Stimulated activated CD8-positive, alpha-beta memory T cell treated with anti-CD3 and anti-CD28 coated beads, Interleukin-15, amount 100 ng/mL, for 24 hours (primary cell): ENCODE measurements at regions not wholly inside any gene's neighbourhood (a gene's known extent, or its start where the extent isn't known, plus 50 kb on each side); places are given as distances from the start of the nearest gene placed in this dataset.

Experiments used
- DNase-seq: peaks from one replicate; pipeline ENCODE4 v3.0.0-alpha.2; 2020; ENCODE audit warnings: low read depth

DNA sequence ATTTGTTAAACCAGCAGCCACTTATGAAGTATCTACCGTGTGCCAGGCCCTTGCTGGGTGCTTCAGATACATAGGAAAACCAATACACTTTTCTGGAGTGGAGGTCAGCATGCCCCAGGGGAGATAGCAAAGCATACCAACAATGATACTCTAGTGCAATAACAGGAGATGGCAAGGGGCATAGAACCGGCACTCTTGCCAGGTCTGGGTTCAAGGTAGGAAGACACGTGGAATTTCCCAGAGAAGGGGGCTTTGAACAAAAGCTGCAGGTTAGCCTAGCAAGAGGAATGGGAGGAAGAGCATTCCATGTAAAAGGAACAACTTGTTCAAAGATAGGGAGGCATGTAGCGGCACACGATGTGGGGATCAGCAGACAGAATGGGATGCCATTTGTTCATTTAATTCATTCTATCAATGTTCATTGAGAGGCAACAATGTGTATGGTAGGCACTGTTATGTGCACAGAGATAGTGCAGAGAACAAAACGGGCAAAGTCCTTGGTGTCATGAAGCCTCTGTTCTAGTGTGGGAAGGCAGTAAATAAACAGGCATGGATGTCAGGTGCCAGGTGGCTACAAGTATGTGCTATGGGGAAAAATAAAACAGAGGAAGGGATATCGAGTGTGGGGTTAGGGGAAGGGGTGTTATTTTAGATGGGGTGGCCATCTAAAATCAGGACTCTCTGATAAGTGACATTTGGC, 162.6 kb upstream of the E2F8 start:
- DNase-seq: no peak

GRCh38 chr11:19400296-19400695, 159.6 kb upstream of the E2F8 start:
- no peak for DNase-seq

GRCh38 chr11:19398772-19399527, 158.2 kb upstream of the E2F8 start:
- DNase-seq: no peak

- DNase-seq: no peak
These were observed 157.5 kb upstream of the E2F8 start for GRCh38 chr11:19398273-19398672.

GRCh38 chr11:19395050-19395449, 154.3 kb upstream of the E2F8 start:
- no peak for DNase-seq

DNA sequence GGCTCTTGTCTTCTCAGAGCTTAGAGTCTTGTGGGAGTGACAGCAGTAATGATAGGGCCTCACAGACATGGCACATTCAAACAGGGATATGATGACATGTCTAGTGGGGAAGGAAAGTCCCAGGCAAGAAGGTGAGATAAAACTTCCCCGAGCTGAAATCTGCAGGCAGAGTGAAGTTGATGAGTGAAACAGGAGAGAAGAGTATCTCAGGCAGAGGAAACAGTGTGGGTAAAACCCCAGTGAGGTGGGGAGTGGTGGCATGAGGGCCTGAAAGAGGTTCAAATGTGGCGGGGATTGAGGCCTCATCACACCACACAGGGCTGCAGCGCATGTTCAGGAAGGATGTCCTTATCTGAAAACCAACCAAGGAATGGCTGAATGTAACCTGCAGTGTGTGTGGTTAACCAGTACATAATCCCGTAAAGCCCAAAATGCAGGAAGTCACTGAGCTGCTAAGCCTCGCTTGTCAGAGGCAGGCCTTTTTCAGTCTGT, 153.8 kb upstream of the E2F8 start:
- DNase-seq: no peak

DNA sequence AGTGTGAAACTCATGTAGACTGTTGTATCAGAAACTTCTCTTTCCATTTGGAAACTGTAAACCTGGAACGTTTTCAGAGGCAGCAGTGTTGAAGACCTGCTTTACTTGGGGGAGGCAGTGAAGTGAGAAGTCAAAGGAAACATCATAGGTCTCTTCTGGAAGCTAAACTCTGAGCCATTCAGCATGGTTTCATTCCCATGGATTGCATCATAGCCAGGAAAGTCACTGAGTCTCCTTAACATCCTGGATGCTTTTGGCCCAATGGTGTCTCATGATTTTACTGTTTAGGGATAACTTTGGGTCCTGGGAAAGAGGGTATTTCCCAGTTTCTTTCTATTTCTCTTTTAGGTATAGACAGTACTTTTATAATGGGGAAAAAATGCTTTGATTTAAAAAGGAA, 153.2 kb upstream of the E2F8 start:
- DNase-seq: no peak

DNA sequence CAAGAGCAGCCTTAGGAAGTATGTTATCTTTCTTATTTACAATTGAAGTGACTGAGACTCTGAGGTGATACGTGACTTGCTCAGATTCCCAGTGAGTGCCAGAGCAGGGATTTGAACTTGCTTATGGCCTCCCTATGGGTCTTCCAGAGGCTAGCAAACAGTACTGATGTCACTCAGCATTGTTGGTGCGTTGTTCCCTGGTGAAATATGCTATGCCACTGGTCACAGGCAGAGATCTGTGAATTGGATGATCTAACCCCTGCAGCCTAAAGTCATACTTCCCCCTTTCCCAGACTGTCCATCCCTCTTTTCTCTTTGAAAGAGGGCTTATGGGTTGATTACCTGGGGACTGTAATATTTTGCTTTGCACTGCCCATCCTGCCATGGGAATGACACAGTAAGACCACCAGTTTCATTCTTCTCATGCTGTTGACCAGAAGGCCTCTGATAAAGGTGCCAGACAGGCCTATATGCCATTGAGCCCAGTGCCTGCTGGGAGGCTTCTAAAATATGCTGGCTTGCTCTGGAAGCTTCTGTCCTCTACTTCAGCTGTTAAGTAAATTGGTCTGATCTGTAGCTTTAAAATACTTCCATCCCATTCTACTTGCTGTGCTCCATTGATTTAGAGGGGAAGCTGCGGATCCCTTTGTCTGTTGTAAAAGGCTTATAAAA, 152.2 kb upstream of the E2F8 start:
- DNase-seq: no peak

- DNase-seq: no peak
These were observed 151.6 kb upstream of the E2F8 start for GRCh38 chr11:19392321-19392720.

- DNase-seq: no peak
These were observed 150.9 kb upstream of the E2F8 start for GRCh38 chr11:19391652-19392051.

- DNase-seq: no peak
These were observed 150.3 kb upstream of the E2F8 start for GRCh38 chr11:19391026-19391425.

DNA sequence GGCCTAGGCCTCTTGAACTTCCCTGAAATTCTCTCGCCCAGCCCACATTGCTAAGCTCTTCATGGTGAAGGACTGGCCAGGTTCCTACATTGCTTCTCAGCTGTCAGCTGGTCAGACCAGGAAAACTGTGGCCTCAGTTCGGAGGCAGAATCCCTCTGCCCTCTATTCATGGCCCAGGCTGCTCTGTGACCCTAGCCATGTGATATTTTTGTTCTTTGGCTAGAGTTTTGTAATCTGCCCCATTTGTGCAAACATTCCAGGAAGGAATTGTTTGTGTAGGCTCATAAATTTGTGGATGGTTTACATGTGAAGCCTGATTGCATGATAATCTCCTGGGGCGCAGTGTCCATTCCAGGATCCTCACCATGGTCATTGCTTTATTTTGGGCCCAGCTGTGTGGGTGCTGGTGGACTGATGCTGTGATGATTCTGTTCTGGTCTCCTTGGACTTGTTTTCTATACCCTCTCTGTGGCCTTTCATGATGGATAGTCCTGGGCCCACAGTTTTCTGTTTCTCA, 149.1 kb upstream of the E2F8 start:
- no peak for DNase-seq

DNA sequence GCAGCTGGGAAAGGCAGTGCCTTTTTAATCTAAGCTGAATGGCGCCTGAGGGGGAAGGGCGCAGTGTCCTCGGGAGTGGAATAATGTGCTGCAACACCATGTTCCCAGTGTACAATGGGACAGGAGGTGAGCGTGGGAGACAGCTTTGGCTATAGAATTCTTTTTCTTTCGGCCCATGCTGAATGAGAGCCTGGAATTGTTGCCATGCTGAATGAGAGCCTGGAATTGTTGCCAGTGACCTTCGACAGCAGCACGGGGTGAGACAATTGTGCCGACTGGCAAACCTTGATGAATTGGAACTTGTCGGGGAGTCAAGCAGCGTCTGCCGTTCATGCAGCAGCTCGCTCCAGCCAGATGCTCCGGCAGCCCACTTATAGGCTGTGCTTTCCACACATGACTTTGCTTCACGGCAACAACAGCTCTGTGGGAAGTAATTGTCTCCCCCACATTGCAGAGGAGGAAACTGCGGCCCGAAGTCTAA, 141.4 kb upstream of the E2F8 start:
- no peak for DNase-seq

- DNase-seq: no peak
These were observed 139.6 kb upstream of the E2F8 start for GRCh38 chr11:19380375-19380774.

DNA sequence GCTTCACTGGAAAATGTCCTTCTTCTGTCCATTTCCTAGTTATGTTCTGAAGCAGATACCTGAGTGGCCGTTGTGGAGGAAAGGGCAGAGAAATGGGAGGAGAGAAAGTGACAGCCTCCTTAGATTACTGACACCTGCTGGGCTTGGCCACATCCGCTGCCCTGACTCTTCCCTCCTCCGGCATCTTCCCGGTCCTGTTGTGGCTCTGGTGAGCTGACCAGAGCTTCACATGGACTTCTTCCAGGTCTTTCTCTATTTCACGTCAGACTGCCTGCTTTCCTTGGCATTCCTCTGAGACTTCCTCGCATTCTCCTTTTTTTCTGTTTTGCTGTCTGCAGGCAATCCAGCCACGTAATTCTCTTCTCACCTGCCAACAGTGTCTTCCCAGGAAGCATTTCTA, 138.7 kb upstream of the E2F8 start:
- no peak for DNase-seq

GRCh38 chr11:19378814-19379213, 138.1 kb upstream of the E2F8 start:
- no peak for DNase-seq

DNA sequence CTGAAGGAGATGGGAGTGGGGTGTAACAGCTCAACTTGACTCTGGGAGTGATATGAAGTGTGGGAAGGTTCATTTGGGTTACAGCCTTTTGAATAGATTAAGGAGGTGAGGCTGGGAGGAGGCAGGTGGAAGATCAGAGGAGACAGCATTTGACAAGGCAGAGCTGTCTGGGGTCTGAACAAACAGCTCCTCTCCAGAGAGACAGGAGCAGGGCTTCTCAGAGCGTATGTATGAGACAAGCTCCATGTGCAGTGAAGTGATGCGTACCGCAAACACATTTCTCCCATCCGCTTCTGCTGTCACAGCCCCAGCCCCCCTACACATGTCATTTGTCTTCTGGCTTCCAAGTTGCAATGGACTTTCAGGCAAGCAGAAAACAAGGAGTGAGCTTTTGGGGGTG, 137.1 kb upstream of the E2F8 start:
- no peak for DNase-seq

DNA sequence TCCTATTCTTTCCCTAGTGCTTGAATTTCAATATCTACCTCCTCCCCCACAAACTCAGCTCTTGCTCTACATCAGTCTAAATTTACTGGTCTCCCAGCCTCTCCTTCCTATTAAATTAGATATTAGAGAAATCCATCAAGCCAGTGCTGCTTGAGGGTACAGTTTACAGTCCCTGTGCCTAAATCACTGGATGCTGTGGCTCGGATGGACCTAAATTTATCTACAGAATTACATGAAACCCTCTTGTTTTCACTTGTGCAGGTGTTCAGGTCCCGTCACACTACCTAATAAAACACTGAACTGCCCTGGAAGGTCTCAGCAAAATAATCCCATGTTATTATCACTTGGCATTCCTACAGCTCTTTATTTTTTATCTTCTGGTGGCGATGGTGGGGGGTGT, 134.7 kb upstream of the E2F8 start:
- DNase-seq: no peak

GRCh38 chr11:19374151-19374569, 133.4 kb upstream of the E2F8 start:
- no peak for DNase-seq

GRCh38 chr11:19372381-19372780, 131.6 kb upstream of the E2F8 start:
- DNase-seq: no peak

DNA sequence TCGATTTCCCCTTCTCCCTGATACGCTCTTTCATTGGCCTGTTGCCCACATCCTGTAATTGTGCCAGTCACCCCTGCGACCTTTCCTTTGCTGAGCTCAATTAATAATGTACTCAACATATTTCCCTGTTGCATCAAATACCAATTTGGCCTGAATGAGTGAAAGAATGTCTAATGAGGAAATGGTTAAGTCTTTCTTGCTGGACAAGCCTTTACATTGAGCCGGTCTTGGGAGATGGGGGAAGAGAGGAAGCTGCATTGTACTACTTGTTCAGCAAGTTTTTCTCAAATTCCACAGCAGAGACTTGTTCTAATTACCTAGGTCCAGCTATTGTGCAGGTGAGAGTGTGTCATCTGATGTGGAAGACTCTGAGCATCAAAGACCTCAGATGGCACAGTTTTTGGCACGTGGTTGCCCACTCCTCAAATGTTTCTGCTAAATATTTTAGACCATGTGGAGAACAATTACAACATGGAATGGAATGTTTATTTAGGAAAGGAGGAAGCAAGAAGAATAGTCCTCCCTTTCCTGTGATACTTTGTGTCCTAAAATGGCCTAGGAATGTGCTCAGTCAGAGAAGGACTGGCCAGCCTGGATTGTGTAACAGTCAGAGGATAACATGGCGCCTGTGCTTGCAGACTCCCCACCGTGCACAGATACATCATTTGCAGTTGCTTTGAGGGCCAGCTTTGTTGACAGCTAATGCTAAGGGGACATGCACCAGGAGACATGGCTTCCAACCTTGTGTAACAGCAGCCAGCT, 129.5 kb upstream of the E2F8 start:
- no peak for DNase-seq
